ENCODE measurements at regions not wholly inside any gene's neighbourhood (a gene's known extent, or its start where the extent isn't known, plus 50 kb on each side); places are given as distances from the start of the nearest gene placed in this dataset.

- Histone ChIP-seq H2AFZ (ENCODE audit: low read length) (no peak overlapping the region), H3K4me2 (ENCODE audit: low read depth, low read length) (no peak overlapping the region), H4K20me1 (ENCODE audit: insufficient read depth, low read length) (no peaks in the 10 kb centered on the region), H3K36me3 (replicated peaks in 1 of 2; ENCODE audit: control insufficient read depth in 1 of 2, insufficient read depth in 2 of 2, low read length in 2 of 2) (no peaks in the 10 kb centered on the region), H3K9ac (ENCODE audit: insufficient read depth, low read depth, low read length) (no peak overlapping the region), H3K9me3 (ENCODE audit: low read length) (no peaks in the 10 kb centered on the region), H3K27ac (ENCODE audit: extremely low read length, insufficient read depth, low read length) (no peak overlapping the region), H3K79me2 (ENCODE audit: insufficient read depth, low read length) (no peaks in the 10 kb centered on the region), H3K4me1 (ENCODE audit: insufficient read depth, low read length) (no peaks in the 10 kb centered on the region), H3K4me3 (replicated peaks in 1 of 3; ENCODE audit: insufficient read depth in 1 of 3, low read depth in 2 of 3, low read length in 3 of 3) (no peak overlapping the region), H3K27me3 (ENCODE audit: control insufficient read depth in 1 of 2, insufficient read depth in 2 of 2, low read length in 2 of 2) (no peaks in the 10 kb centered on the region)
- no TSS peak for BruUV-seq (replicated peaks)
- DNase-seq (ENCODE audit: low spot score) (no peak), ATAC-seq (no peak), FAIRE-seq (no peak)
- in situ Hi-C loops (cut with HindIII; ENCODE audit: extremely low pct_ligation_motif_present, low pct_unique_long_range_greater_than_20kb), result no loop called here
- intact Hi-C loops (cut with micrococcal nuclease; ENCODE audit: unreplicated experiment), result no loop called here
- ChIA-PET CTCF (ENCODE audit: low intra/inter-chr PET ratio, low total read pairs) (no interaction called here), POLR2A (no interaction called here)
- TF ChIP-seq ZNF704 (CRISPR knock-in tag; IDR thresholded peaks at IDR 0.05; ENCODE audit: borderline replicate concordance), result no peak
- 14% methylated on average over 4 of the region's 4 CpGs for WGBS (ENCODE audit: low lambda C conversion rate)
Measured at GRCh38 chr10:94193466-94193924, 169.2 kb downstream of the NOC3L start.

- ChIA-PET POLR2A (no interaction called here), CTCF (ENCODE audit: low intra/inter-chr PET ratio, low total read pairs) (no interaction called here)
- Histone ChIP-seq H3K4me2 (ENCODE audit: low read depth, low read length) (no peak overlapping the region), H2AFZ (ENCODE audit: low read length) (no peak overlapping the region), H3K79me2 (ENCODE audit: insufficient read depth, low read length) (no peaks in the 10 kb centered on the region), H3K27me3 (ENCODE audit: control insufficient read depth in 1 of 2, insufficient read depth in 2 of 2, low read length in 2 of 2) (no peaks in the 10 kb centered on the region), H4K20me1 (ENCODE audit: insufficient read depth, low read length) (no peaks in the 10 kb centered on the region), H3K36me3 (replicated peaks in 1 of 2; ENCODE audit: control insufficient read depth in 1 of 2, insufficient read depth in 2 of 2, low read length in 2 of 2) (no peaks in the 10 kb centered on the region), H3K9me3 (ENCODE audit: low read length) (no peaks in the 10 kb centered on the region), H3K27ac (ENCODE audit: extremely low read length, insufficient read depth, low read length) (no peak overlapping the region), H3K4me1 (ENCODE audit: insufficient read depth, low read length) (no peaks in the 10 kb centered on the region), H3K9ac (ENCODE audit: insufficient read depth, low read depth, low read length) (no peak overlapping the region), H3K4me3 (replicated peaks in 1 of 3; ENCODE audit: insufficient read depth in 1 of 3, low read depth in 2 of 3, low read length in 3 of 3) (no peak overlapping the region)
- intact Hi-C loops (cut with micrococcal nuclease; ENCODE audit: unreplicated experiment), result no loop called here
- FAIRE-seq (no peak), ATAC-seq (no peak), DNase-seq (ENCODE audit: low spot score) (no peak)
- no peak for TF ChIP-seq BATF2 (CRISPR knock-in tag; IDR thresholded peaks at IDR 0.05)
- no peak for TF ChIP-seq MEF2D (CRISPR knock-in tag; IDR thresholded peaks at IDR 0.05)
- WGBS (ENCODE audit: low lambda C conversion rate), result 22% methylated on average over 1 of the region's 1 CpG
- BruUV-seq (replicated peaks), result no TSS peak
- in situ Hi-C loops (cut with HindIII; ENCODE audit: extremely low pct_ligation_motif_present, low pct_unique_long_range_greater_than_20kb), result no loop called here
Measured at GRCh38 chr10:94194256-94194655, 168.5 kb downstream of the NOC3L start.
